SK-N-MC (cell line): ENCODE measurements at regions not wholly inside any gene's neighbourhood (a gene's known extent, or its start where the extent isn't known, plus 50 kb on each side); places are given as distances from the start of the nearest gene placed in this dataset.

Experiments used
- EZH2 ChIP-seq: fragments of 200-600 bp; sonication (generic); IDR thresholded peaks from one replicate; pipeline ENCODE4 v1.6.1; 2017; ENCODE audit warnings: antibody characterized with exemption
- POLR2AphosphoS5 ChIP-seq: IDR thresholded peaks from 2 replicates; pipeline ENCODE4 v1.6.1; 2012; ENCODE audit warnings: mild to moderate bottlenecking, low read depth, low read length, borderline replicate concordance

GRCh38 chr1:59185163-59185860 is 111.6 kb upstream of the FGGY start:
- no peak for TF ChIP-seq EZH2
- TF ChIP-seq POLR2AphosphoS5 = no peak
